ENCODE measurements at regions not wholly inside any gene's neighbourhood (a gene's known extent, or its start where the extent isn't known, plus 50 kb on each side); places are given as distances from the start of the nearest gene placed in this dataset.

DNA sequence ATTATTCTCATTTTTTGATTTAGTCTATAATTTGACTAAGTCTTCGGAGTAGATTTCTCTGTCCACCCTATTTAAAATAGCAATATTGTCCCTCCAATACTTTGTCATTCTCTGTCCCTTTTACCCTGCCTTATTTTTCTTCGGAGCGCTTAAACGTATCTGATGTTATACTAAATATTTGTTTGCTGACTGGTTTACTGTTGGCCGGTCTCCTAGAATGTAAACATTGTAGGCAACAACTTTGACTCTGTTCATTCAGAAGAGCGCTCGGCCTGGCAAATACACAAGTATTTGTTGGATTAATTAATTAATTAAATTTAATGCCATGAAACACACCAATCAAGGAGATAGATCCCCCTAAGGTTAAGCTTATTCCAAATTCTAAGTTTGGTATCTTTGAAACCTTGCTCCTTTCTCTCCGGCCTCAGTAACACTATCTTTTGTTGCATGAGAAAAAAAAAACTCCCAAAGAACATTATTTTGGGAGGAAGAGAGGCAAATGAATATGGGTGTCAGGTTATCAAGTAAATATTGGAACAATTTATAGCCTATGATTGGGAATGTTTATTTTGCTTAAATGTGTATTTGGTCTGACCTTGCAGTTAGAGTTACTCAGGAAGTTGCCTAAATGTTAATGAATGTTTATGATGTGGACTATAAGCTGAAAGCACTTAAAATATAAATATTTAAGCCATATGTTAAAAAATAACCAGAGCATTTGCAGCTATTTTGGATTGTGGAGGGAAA lies 231.1 kb downstream of the SOX4 start:
- TF ChIP-seq CTCF (conservative IDR thresholded peaks at IDR 0.05; ENCODE audit: low read depth, low read length): no peak
- DNase-seq (ENCODE audit: low read depth): peak; percentile 15
- no peak overlapping the region for H3K4me3 ChIP-seq (ENCODE audit: low read depth, low read length)

DNA sequence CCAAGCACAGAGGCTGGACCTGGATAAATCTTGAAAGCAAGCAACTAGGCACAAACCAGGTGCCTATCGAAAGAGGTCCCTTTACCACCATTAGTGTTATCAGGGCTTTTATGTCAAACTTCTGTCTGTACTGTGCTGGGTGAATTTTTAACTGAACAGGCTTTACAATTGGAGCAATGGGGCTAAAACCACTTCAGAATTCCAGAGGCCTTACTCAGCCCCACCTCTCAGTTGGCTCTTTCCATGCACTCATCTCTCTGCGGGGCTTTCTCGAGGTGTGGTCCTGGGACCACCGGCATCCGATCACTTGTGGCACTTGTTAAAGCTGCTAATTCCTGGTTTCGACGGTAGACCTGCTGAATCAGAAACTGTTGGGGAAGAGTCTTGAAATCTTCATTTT lies 232.5 kb downstream of the SOX4 start:
- peak; percentile 38 for DNase-seq (ENCODE audit: low read depth)
- no peak for TF ChIP-seq CTCF (conservative IDR thresholded peaks at IDR 0.05; ENCODE audit: low read depth, low read length)
- no peak overlapping the region for H3K4me3 ChIP-seq (ENCODE audit: low read depth, low read length)

DNA sequence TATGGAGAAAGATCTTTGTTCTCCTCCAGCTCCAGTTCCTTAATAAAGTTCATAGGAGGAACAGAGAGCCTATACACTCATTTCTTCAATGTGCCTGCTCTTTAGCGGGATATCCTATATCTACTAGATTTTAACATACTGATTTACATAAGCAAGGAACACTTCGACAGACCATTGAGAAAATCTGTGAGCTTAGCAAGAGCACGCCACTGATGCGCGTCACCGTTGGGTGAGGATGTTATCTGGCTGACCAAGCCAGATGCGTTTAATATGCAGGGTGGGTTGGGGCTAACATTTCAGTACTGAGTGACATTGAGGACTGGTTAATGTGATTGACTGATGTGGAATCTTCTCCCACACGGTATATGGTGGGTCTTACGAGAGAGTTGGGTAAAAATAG lies 233.4 kb downstream of the SOX4 start:
- DNase-seq (ENCODE audit: low read depth): no peak
- no peak overlapping the region for H3K4me3 ChIP-seq (ENCODE audit: low read depth, low read length)
- TF ChIP-seq CTCF (conservative IDR thresholded peaks at IDR 0.05; ENCODE audit: low read depth, low read length): no peak

DNA sequence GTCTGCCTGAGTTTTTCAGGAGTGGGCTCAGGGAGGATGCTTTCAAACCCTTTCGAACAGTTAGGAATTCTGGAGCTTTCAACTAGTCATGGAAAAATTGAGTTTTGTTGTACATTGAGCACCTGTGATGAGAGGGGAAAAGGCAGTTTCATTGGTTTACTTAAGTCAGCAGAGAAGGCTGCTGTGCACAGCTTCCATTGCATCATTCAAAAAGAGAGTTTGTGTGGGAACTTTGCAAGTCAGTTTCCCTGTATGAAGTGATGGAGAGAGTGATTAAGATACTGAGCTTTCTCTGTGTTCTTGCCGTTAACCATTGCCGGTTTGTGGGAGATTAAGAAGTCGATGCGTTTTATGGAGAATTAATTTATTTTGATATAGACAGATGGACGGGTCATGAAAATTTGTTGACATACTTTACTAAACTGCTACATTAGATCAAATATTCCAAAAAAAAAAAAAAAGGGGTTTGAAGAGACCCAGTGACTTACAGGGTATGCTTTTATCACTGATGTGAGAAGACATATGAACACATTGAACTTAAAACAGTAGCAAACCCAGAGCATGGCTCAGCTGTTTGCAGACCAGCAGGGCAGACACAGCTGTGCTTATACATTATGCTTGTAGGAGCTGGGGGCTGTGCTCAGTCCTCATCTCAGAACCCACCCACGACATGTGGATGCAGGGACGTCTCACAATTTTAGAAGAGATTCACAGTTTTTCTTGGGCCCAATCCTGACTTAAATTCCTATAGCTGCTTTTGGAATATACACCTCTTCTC lies 234.1 kb downstream of the SOX4 start:
- H3K4me3 ChIP-seq (ENCODE audit: low read depth, low read length): no peak overlapping the region
- no peak for TF ChIP-seq CTCF (conservative IDR thresholded peaks at IDR 0.05; ENCODE audit: low read depth, low read length)
- DNase-seq (ENCODE audit: low read depth): peak; percentile 24

DNA sequence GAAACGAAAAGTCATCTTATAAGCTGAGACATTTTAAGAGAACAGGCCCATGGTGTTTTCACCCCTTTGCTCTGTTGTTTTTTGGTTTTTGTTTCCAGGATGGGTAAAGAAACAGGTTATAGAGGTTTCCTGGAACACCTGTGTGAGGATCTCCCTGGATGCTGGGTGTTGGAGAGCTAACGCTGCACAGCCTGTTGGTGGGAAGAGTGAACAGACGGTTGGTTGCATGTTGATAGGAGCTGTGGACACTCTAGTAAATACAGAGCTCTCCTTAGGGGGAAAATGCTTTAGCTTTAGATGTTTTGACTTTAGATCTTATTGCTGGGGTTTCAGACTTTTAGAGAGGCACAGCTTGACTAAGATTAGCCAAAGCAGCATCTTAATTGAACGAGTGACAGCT lies 235.2 kb downstream of the SOX4 start:
- DNase-seq (ENCODE audit: low read depth): no peak
- TF ChIP-seq CTCF (conservative IDR thresholded peaks at IDR 0.05; ENCODE audit: low read depth, low read length): no peak
- no peak overlapping the region for H3K4me3 ChIP-seq (ENCODE audit: low read depth, low read length)

GRCh38 chr6:21829126-21829525 lies 235.6 kb downstream of the SOX4 start:
- DNase-seq (ENCODE audit: low read depth): no peak
- TF ChIP-seq CTCF (conservative IDR thresholded peaks at IDR 0.05; ENCODE audit: low read depth, low read length): no peak
- no peak overlapping the region for H3K4me3 ChIP-seq (ENCODE audit: low read depth, low read length)

Measured in choroid plexus epithelial cell (primary cell).